ENCODE measurements at regions not wholly inside any gene's neighbourhood (a gene's known extent, or its start where the extent isn't known, plus 50 kb on each side); places are given as distances from the start of the nearest gene placed in this dataset.
"Not testable (repeated sequence)": the region's sequence is repeated elsewhere in the genome, so short reads cannot be mapped to it uniquely, and the experiment has no call there.

GRCh38 chr15:96166223-96167200 is 164.0 kb upstream of the NR2F2 start:
- peaks cover 2% of the 10 kb centered on the region for H3K9me3 Mint-ChIP-seq (ENCODE audit: unreplicated experiment)
- H3K4me3 Mint-ChIP-seq (ENCODE audit: unreplicated experiment): no peak overlapping the region
- DNase-seq: no peak
- H3K36me3 Mint-ChIP-seq (ENCODE audit: unreplicated experiment): peaks cover 9% of the 10 kb centered on the region
- H3K27me3 Mint-ChIP-seq (ENCODE audit: unreplicated experiment): no peaks in the 10 kb centered on the region
- TF ChIP-seq, protein P1, sequence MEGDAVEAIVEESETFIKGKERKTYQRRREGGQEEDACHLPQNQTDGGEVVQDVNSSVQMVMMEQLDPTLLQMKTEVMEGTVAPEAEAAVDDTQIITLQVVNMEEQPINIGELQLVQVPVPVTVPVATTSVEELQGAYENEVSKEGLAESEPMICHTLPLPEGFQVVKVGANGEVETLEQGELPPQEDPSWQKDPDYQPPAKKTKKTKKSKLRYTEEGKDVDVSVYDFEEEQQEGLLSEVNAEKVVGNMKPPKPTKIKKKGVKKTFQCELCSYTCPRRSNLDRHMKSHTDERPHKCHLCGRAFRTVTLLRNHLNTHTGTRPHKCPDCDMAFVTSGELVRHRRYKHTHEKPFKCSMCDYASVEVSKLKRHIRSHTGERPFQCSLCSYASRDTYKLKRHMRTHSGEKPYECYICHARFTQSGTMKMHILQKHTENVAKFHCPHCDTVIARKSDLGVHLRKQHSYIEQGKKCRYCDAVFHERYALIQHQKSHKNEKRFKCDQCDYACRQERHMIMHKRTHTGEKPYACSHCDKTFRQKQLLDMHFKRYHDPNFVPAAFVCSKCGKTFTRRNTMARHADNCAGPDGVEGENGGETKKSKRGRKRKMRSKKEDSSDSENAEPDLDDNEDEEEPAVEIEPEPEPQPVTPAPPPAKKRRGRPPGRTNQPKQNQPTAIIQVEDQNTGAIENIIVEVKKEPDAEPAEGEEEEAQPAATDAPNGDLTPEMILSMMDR (IDR thresholded peaks at IDR 0.05; ENCODE audit: partially characterized antibody, unreplicated experiment): no peak
- no peak overlapping the region for H3K27ac Mint-ChIP-seq (ENCODE audit: unreplicated experiment)
- no peaks in the 10 kb centered on the region for H3K4me1 Mint-ChIP-seq (ENCODE audit: low read depth, unreplicated experiment)

DNA sequence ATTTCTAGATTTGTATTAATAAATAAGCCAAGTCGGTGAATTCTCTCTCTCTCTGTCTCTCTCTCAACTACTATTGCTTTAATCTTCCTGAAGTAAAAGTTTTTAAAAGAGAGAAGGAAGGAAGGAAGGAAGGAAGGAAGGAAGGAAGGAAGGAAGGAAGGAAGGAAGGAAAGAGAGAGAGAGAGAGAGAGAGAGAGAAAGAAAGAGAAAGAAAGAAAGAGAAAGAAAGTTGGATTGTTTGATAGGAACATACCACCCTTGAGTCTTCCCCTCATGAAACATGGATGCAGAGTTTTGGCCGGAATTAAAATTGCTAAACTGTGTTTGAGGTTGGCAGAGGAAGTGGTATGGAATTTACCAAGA is 159.9 kb upstream of the NR2F2 start:
- not testable (repeated sequence) for H3K27me3 Mint-ChIP-seq (ENCODE audit: unreplicated experiment); H3K4me1 Mint-ChIP-seq (ENCODE audit: low read depth, unreplicated experiment); H3K4me3 Mint-ChIP-seq (ENCODE audit: unreplicated experiment); H3K9me3 Mint-ChIP-seq (ENCODE audit: unreplicated experiment); H3K36me3 Mint-ChIP-seq (ENCODE audit: unreplicated experiment); H3K27ac Mint-ChIP-seq (ENCODE audit: unreplicated experiment); DNase-seq

DNA sequence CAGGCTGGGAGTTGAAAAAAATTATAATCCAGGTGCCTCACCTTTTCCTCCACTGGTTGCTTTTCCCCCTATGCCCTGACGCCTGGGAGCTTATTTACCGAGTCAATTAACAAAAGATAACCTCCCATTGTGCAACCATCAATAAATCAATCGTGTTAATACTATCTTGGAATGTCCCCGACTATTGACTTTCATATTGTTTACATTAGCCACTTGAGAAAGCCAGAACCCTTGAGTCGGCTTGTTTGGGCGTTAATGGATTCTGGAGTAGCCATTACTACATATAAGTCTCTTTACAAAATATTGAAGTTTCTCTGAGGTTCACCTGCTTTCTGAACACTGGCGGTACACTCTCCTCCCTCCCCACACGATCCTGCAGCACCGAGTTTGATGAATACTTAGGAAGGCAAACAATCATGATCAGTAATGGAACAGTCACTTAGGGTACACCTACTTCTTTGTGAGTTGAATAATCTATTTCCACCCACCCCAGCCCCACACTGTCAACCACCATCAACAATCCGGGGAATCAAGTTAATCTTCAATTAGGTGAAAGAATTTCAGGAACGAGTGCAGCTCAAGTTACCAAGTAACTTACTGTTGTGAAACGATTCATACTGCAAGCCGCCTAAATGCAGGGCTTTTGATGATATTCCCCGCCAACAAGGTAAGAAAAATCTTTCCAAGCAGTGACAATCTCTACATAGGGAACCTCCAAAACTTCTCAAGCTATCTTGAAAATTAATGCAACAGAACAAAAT is 159.3 kb upstream of the NR2F2 start:
- Mint-ChIP-seq H3K9me3 (ENCODE audit: unreplicated experiment) (peaks cover 2% of the 10 kb centered on the region), H3K27me3 (ENCODE audit: unreplicated experiment) (no peaks in the 10 kb centered on the region), H3K36me3 (ENCODE audit: unreplicated experiment) (peaks cover 9% of the 10 kb centered on the region), H3K27ac (ENCODE audit: unreplicated experiment) (no peak overlapping the region), H3K4me1 (ENCODE audit: low read depth, unreplicated experiment) (no peaks in the 10 kb centered on the region), H3K4me3 (ENCODE audit: unreplicated experiment) (no peak overlapping the region)
- DNase-seq: no peak
- TF ChIP-seq, protein P1 (IDR thresholded peaks at IDR 0.05; ENCODE audit: partially characterized antibody, unreplicated experiment): no peak

GRCh38 chr15:96171853-96172296 is 158.6 kb upstream of the NR2F2 start:
- Mint-ChIP-seq H3K27ac (ENCODE audit: unreplicated experiment) (no peak overlapping the region), H3K9me3 (ENCODE audit: unreplicated experiment) (peaks cover 2% of the 10 kb centered on the region), H3K36me3 (ENCODE audit: unreplicated experiment) (peaks cover 9% of the 10 kb centered on the region), H3K4me1 (ENCODE audit: low read depth, unreplicated experiment) (no peaks in the 10 kb centered on the region), H3K27me3 (ENCODE audit: unreplicated experiment) (no peaks in the 10 kb centered on the region), H3K4me3 (ENCODE audit: unreplicated experiment) (no peak overlapping the region)
- TF ChIP-seq, protein P1 (IDR thresholded peaks at IDR 0.05; ENCODE audit: partially characterized antibody, unreplicated experiment): no peak
- no peak for DNase-seq

DNA sequence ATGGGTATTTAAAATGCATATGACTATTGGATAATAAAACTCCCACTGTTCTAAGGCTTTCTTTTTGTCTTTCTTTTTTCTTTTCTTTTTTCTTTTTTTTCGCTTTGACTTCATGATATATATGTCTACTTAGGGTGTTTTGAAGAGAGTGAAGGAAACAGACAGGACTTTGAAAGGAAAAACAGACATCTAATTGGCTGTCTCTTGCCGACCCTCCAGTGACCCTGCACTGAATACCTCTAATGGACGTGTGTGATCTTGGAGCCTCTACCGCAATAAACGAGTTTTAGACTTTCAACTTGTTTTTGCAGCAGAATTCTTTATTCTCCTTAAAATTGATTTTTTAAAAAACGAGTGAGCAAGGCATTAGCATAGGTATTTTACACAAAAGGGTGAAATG is 158.1 kb upstream of the NR2F2 start:
- Mint-ChIP-seq H3K4me3 (ENCODE audit: unreplicated experiment) (no peak overlapping the region), H3K4me1 (ENCODE audit: low read depth, unreplicated experiment) (no peaks in the 10 kb centered on the region), H3K27ac (ENCODE audit: unreplicated experiment) (no peak overlapping the region), H3K27me3 (ENCODE audit: unreplicated experiment) (no peaks in the 10 kb centered on the region), H3K36me3 (ENCODE audit: unreplicated experiment) (peaks cover 9% of the 10 kb centered on the region), H3K9me3 (ENCODE audit: unreplicated experiment) (peaks cover 2% of the 10 kb centered on the region)
- no peak for DNase-seq
- TF ChIP-seq, protein P1 (IDR thresholded peaks at IDR 0.05; ENCODE audit: partially characterized antibody, unreplicated experiment): no peak

Measured in glutamatergic neuron (in vitro differentiated cells).